Stimulated activated CD8-positive, alpha-beta memory T cell treated with anti-CD3 and anti-CD28 coated beads, Interleukin-12 subunit alpha, Interleukin-12 subunit beta, amount 100 ng/mL, for 1 hour (primary cell): ENCODE measurements at regions not wholly inside any gene's neighbourhood (a gene's known extent, or its start where the extent isn't known, plus 50 kb on each side); places are given as distances from the start of the nearest gene placed in this dataset.

ENCODE experiments used
- DNase-seq: peaks from one replicate; pipeline ENCODE4 v3.0.0-alpha.2; 2020; ENCODE audit warnings: low read depth

DNA sequence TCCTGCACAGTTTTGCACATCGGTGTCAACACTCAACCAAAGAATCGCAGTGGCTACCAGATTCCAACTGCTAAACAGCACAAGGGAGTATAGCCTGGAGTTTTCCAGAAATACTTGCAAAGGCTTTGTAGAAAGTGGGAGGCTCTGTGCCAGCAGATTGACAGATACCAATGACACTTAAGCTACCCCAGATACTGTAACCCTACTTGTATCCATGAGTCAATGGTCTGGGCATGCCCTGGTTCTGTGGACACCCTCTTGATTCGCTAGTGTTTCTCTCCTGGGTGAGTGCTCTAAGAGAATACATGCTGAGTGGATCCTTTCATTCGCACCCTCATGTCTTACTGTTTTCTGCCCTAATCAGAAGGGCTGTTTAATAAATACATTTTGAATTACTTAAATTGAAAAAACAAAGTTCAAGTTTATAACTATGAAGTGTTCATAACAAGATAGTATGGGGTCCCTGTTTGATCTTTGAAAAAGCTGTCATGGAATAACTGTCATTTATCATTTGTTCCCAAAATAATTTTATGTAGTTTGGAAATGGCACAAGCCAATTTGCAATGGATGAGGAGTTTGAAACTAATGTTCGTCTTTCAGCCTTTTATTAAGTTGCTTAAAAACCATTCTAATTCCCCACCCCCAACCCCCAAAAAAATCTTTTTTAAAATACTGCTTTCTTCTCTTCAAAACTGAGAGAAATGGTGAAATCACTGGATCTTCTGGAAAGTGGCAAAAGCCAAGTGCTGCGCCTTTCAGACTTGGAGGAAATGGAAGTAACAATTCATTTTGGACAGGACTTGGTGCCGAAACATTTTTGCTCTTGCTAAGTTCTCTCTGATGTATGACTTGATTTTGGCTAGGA lies 600.5 kb upstream of the TENM4 start:
- no peak for DNase-seq

GRCh38 chr11:80034801-80035200 lies 594.0 kb upstream of the TENM4 start:
- no peak for DNase-seq

GRCh38 chr11:80031014-80031600 lies 590.3 kb upstream of the TENM4 start:
- no peak for DNase-seq

- DNase-seq, result no peak
These were observed 588.2 kb upstream of the TENM4 start for GRCh38 chr11:80028998-80029397.

DNA sequence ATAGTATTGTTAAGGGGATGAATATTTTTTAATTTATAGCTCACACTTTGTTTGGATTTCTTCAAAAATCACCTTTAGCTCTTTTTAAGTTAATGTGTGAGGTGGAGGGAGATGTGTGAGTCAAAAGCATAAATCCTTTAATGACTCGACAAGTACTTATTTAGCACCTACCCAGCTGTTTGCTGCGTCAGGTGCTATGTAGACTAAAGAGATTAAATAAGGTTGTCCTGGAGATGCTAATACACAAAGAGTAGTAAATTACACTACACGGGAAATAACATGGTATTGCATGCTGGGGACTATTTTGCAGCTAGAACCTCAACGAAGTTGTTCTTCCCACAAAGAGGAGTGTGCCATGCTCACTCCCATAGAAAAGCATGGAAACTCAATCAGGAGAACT lies 583.3 kb upstream of the TENM4 start:
- DNase-seq, result no peak

- DNase-seq, result no peak
These were observed 582.6 kb upstream of the TENM4 start for GRCh38 chr11:80023386-80023785.

DNA sequence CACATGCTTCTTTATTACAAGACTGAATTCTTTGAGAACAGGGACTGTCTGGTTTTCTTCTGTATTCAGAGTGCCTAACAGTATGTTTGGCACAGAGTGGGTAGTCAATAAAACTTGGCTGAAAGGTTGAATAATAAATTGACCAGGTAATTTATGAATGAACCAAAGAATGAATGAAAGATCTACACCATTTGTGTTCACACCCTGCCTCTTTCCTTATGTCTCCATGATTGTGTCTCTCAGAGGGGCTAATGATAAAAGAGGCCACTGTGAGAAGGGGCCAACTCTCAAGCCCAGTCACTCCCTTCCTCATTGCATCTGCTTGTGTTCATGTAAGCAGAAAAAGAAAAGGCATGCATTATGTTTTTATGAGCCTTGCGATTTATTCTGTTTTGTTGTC lies 569.7 kb upstream of the TENM4 start:
- DNase-seq, result no peak

DNA sequence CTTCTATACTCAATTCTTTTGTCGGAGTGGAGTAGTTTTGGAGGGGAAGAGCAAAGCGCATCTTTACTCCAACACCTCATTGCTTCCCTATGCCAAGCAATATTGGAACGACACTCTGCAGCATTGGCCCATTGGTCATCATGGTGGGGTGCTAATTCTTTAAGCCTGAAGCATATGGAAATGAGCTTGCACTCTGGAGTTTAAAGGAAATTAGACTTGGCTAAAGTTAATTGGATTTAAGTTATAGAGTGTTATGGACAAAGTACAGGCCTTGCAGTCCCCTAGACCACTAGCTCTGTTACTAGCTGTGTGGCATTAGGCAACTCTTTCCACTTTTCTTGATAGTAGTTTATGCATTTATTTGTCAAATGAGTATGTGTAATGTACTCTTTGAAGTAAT lies 568.3 kb upstream of the TENM4 start:
- no peak for DNase-seq

DNA sequence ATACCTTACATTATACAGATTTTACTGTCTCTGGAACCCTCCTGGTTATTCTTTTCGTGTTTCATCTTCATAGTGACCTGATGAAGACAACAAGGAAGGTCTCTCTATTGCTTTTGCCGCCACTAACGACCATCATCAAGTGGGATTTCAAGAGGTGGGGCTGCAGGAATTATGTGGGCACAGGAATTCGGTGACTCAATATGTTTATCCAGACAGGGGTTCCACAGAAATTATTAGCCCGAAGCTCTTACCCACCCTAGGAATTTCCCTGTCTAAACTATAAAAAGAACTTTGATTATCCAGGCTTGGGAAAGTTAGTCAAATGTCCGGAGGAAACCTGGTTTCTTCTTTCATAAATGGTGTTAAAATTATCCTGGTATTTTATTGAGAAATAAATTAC lies 566.8 kb upstream of the TENM4 start:
- no peak for DNase-seq

- DNase-seq, result no peak
These were observed 549.3 kb upstream of the TENM4 start for GRCh38 chr11:79990141-79990540.

- DNase-seq, result no peak
These were observed 541.4 kb upstream of the TENM4 start for GRCh38 chr11:79982185-79982584.

- no peak for DNase-seq
These were observed 540.1 kb upstream of the TENM4 start for GRCh38 chr11:79980916-79981315.

GRCh38 chr11:79973721-79974617 lies 533.1 kb upstream of the TENM4 start:
- no peak for DNase-seq

DNA sequence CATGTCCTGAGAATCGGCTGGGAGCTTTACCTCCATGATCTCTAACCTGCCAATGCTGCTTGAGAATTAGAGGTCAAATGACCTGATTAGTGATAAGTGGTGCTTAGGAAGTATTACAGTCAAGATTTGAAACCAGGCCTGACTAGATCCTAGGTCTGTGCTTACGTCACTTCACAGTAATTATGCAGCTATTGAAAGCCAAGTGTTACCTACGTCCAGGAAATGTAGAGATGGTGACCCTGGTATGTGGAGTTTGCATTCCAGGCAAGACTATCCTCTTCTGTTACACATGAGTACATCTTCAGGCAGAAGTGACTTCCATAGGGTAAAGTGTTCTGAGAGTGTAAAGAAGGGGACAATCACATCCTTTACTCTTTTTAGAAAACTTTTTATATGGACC lies 530.4 kb upstream of the TENM4 start:
- DNase-seq, result no peak

DNA sequence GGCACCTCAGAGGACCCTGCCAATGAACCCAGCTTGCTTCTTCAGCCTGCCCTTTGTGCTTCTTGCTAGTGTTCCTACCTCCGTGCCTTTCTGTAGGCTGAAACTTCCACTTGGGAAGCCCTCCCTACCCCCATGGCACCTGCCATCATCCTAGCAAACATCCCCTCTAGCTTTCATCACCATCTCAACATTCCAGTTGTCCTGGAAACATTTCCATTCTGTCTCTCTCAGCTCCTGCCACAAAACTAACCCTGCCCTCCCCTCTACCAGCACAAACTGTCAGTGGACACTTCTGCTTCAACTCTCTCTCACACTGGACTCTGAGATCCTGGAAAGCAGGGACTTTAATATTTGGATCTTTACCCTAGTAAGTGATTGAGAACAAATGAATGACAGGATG lies 525.8 kb upstream of the TENM4 start:
- no peak for DNase-seq

- DNase-seq, result no peak
These were observed 523.2 kb upstream of the TENM4 start for GRCh38 chr11:79963856-79964645.

DNA sequence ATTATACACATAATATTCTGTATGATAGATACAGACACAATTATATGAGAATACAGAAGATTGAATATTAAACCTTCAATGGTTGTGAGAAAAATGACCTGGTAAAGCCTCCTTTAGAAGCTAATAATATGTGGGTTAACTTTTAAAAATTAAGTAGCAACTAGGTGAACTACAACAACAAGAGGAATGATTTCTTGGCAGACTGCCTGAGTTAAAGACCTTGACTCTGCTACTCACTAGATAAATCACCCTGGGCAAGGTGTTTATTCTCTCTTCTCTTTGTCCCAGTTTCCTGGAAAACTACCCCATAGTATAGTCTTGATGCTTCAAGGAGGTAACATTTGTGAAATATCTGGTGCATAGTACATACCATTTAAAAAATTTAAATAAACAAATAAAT lies 519.6 kb upstream of the TENM4 start:
- no peak for DNase-seq

- no peak for DNase-seq
These were observed 518.5 kb upstream of the TENM4 start for GRCh38 chr11:79959318-79959717.

DNA sequence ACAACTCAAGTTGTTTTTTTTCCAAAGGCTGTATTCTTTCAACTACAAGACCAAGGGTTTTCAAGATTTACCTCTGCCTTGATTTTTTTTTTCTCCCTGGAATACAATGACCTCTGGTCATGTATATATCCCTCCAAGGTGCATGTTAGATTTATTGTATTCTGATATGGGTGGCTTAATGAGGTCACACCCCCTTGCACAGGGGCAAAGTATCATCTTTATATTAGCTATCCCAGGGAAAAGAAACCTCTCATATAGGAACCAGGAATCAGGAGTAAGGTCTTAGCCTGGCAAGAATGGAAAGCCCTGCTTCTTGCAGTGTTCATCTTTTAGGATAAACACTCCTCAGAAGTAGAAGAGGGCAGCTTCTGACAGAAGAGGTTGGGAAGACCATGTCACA lies 516.9 kb upstream of the TENM4 start:
- no peak for DNase-seq

DNA sequence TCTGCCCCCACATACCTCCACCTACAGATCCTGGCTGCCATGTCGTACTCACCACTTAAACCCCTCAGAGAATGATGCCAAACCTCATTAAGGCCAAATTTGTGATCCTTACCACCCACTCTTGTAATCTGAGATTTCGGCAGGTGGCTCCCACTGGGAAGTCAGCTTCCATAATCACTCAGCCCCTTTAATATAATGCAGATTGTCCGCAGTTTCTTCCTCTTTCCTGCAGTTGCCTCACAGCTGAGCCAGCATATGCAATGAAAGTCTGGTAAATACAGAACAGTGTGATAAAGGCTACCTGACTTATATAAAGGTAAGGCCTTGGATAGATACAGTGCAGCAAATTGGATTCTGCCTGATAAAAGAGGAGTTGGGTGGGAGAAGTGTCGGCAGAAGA lies 515.2 kb upstream of the TENM4 start:
- no peak for DNase-seq

- DNase-seq, result no peak
These were observed 512.8 kb upstream of the TENM4 start for GRCh38 chr11:79953629-79954028.

DNA sequence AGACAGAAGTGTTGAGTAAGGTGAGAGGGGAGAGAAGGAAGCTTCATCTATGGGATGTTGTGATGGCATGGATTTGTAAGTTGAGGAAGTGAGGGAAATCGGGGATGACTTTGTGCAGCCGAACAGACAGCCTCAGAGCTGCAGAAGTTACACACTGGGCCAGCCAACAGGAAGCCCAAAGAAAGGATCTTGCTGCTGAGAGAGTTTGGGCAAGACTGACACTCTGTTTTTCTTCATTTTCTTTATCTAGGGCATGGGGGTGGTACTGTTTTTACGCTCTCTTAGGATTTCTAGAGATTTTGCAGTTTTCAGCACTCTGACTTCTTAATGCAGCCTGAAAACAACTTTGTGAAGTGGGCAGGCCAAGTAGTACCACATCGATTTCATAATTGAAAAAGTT lies 509.9 kb upstream of the TENM4 start:
- DNase-seq, result no peak
